Fibroblast of pulmonary artery (primary cell): ENCODE measurements at regions not wholly inside any gene's neighbourhood (a gene's known extent, or its start where the extent isn't known, plus 50 kb on each side); places are given as distances from the start of the nearest gene placed in this dataset.

ENCODE experiments used
- DNase-seq: peaks from one replicate; pipeline ENCODE4 v3.0.0-alpha.2; 2010; ENCODE audit warnings: low read depth
- H3K4me3 ChIP-seq: replicated peaks from 2 replicates; pipeline ENCODE4 v1.5.1; 2011; ENCODE audit warnings: low read depth, mild to moderate bottlenecking, control low read depth, low read length, moderate library complexity
- TF ChIP-seq, protein P1 (sequence below): IDR thresholded peaks from 2 replicates; pipeline ENCODE4 v1.5.1; 2011; ENCODE audit warnings: mild to moderate bottlenecking, control low read depth, low read length, inconsistent platforms; ENCODE audit errors: missing control alignments

DNA sequence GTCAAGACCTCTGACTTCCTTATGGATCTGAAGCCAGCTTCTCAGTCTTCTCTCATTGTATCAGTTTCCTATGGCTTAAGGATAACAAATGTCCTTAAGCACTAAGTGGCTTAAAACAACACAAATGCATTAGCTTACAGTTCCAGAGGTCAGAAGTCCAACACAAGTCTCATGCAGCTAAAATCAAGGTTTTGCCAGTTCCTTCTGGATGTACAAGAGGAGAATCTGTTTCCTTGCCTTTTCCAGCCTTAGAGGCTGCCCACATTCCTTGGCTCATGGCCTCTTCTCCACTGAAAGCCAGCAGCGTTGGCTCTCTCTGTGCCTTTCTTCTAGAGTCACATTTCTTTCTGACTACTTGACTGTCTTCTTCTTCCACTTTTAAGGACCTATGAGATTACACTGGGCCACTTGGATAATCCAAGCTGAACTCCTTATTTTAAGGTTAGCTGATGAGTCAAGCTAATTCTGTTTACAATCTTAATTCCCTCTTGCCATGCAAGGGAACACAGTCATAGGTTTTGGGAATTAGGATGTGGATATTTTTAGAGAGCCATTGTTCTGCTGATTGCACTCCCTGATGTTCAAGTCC lies 179.0 kb downstream of the BCAS1 start:
- no peak overlapping the region for H3K4me3 ChIP-seq
- TF ChIP-seq, protein P1, sequence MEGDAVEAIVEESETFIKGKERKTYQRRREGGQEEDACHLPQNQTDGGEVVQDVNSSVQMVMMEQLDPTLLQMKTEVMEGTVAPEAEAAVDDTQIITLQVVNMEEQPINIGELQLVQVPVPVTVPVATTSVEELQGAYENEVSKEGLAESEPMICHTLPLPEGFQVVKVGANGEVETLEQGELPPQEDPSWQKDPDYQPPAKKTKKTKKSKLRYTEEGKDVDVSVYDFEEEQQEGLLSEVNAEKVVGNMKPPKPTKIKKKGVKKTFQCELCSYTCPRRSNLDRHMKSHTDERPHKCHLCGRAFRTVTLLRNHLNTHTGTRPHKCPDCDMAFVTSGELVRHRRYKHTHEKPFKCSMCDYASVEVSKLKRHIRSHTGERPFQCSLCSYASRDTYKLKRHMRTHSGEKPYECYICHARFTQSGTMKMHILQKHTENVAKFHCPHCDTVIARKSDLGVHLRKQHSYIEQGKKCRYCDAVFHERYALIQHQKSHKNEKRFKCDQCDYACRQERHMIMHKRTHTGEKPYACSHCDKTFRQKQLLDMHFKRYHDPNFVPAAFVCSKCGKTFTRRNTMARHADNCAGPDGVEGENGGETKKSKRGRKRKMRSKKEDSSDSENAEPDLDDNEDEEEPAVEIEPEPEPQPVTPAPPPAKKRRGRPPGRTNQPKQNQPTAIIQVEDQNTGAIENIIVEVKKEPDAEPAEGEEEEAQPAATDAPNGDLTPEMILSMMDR: no peak
- DNase-seq: no peak

DNA sequence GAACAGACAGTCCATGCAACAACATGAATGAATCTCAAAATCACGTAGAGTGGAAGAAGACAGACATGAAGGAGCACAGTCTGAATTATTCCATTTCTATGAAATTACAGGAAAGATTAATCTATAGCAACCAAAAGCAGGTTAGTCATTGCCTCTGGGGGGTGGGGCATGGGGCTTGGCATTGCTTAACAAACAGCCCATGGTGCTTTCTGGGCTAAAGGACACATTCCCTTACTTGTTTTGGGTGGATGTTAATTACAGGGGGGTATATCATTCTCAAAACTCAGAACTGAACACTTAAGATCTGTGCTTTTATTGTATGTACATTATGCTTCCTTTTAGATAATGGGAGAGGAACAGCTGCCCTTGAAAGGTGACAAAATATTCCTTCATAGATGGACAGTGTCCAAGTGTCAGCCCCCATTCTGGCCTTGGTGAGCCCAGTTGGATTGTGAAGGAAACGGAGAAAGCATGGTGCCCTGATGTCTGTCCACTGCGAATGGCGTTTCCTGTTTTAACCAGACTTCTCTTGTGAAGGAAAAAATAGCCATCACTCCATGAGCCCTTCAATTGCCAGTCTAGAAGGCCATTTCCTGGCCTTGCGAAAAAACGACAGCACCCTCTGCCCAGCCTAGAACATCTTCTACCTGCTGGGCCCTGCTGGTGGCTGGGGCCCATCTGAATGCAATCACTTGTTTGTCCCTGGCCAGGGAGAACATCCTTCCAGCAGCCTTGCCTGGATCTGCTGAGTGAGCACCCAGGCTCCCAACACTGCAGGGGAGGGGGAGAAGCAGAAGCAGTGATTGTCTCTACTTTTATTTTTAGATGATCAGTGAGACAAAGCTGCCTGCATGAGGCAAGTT lies 179.7 kb downstream of the BCAS1 start:
- TF ChIP-seq, protein P1: no peak
- no peak overlapping the region for H3K4me3 ChIP-seq
- no peak for DNase-seq

DNA sequence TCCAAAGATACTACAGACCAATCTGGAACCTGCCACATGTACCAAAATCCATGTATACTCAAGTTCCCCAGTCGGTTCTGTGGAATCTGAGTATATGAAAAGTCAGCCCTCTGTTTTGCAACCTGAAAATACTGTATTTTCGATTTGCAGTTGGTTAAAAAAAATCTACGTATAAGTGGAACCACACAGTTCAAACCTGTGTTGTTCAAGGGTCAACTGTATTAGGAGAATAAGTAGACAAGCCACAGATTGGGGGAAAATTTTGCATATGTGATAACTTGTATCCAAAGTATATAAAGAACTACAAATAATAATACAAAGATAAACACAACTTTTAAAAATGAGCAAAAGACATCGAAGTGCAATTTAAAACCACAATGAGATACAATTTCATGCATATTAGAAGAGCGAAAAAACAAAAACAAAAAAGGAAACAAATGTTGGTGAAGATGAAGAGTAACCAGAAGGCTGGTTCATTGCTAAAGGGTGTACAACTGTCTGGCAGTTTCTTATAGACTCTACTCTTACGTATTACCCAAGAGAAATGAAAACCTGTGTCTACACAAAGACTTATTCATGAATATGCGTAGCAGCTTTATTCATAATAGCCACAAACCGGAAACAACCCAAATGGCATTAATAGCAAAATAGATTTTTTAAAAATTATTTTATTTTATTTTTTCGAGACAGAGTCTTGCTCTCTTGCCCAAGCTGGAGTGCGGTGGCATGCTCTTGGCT lies 180.8 kb downstream of the BCAS1 start:
- DNase-seq: no peak
- TF ChIP-seq, protein P1: no peak
- no peak overlapping the region for H3K4me3 ChIP-seq

DNA sequence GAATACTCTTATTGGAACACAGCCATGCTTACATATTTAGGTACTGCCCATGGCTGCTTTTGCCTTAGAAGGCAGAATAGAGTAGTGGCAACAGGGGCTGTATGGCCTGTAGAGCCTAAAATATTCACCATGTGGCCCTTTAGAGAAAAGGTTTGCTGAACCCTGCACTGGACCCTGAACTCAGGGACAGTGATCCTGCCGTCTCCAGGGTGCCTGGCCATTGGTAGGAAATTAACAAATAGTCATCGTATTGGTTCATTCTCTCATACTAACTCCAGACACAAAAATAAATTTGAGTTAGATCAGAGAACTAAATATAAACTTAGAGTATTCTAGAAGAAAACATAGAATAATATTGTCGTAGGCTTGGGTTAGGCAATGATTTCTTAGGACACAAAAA lies 181.4 kb downstream of the BCAS1 start:
- no peak overlapping the region for H3K4me3 ChIP-seq
- TF ChIP-seq, protein P1: no peak
- no peak for DNase-seq

DNA sequence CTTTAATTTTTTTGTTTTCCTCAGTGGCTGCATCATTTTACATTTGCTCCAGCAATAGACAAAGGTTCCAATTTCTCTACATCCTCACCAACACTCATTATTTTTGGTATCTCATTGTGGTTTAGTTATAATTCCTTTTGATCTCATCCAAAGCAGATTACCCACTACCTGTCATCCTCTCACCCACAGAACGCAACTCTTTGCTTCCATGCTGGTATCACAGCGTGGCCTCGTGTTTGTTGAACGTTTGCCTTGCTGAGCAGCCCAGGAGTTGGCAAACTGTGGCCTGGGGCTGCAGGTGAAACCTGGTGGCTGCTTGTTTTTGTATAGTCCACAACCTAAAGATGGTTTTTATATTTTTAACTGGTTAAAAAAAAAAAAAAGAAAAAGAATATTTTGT lies 181.9 kb downstream of the BCAS1 start:
- TF ChIP-seq, protein P1: no peak
- H3K4me3 ChIP-seq: no peak overlapping the region
- DNase-seq: no peak

DNA sequence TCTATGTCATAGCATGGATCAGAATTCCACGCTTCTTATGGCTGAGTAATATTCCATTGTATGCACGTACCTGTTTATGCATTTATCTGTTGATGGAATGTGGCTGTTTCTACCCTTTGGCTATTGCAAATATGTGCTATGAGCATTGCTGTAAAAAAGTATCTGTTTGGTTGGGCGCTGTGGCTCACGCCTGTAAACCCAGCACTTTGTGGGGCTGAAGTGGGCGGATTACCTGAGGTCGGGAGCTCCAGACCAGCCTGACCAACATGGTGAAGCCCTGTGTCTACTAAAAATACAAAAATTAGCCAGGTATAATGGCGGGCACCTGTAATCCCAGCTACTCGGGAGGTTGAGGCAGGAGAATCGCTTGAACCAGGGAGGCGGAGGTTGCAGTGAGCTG lies 182.4 kb downstream of the BCAS1 start:
- TF ChIP-seq, protein P1: no peak
- H3K4me3 ChIP-seq: no peak overlapping the region
- DNase-seq: no peak
